ENCODE measurements at regions not wholly inside any gene's neighbourhood (a gene's known extent, or its start where the extent isn't known, plus 50 kb on each side); places are given as distances from the start of the nearest gene placed in this dataset.

DNA sequence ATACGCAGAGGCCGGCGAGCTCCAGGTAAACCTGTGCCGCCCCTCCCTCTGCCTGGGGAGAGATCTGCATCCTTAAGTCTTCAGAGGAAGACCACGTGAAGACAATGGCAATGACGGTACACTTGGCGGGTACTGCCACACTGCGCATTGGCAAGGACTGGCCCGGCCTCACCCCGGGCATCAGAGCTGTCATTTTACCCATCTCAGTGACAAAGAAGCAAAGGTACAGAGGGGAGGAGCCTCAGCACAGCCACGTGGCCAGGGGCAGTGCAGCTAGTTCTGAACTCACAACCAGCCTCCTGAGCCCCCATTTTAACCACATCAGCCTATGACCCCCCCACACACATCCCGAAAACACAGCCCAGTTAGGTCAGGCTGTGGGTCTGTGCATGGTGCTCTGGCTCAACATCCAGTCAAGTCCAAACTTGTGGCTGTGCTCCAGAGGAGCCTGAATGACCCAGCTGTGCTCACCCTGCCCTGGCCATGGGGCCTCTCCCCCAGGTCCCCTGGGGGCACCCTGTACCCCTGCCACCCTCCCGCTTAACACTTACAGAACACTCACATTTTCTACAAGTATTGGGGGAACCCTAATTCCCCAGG, 80.6 kb downstream of the C16orf95 start:
- DNase-seq (ENCODE audit: low spot score) = no peak
- no peak for FAIRE-seq

DNA sequence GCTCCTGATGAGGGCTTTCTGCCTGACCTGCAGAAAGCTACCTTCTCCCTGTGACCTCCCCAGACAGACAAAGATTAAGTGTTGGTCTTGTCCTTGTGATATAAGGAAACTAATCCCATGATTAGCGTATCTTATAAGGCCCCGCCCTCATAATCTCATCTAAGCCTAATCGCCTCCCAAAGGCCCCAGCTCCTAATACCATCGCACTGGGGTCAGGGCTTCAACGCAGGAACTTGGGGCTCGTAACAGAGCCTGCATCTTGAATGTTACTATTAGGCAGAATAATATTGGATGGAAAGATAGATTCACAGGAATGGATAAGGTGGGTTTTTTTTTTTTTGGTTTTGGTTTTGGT, 78.9 kb downstream of the C16orf95 start:
- DNase-seq (ENCODE audit: low spot score) = no peak
- FAIRE-seq = no peak

DNA sequence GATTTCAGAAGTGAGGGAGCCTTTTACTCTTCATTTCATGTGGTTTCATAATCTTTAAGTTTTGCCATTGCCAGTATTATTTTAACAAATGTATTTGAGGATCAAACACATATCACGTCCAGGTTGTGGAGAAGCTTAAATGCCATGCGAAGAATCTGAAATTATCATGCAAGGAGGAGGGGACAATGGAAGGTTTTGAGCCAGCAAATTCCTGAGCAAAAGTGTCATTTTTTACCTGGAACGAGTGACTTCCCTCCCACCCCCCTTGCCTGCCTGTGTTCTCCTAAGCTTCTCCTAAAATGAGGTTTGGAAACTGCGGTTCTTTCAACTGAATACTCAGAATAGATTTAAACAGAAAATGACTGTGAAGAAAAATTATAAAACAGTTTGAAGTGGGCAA, 77.6 kb downstream of the C16orf95 start:
- FAIRE-seq (no peak), DNase-seq (ENCODE audit: low spot score) (no peak)

DNA sequence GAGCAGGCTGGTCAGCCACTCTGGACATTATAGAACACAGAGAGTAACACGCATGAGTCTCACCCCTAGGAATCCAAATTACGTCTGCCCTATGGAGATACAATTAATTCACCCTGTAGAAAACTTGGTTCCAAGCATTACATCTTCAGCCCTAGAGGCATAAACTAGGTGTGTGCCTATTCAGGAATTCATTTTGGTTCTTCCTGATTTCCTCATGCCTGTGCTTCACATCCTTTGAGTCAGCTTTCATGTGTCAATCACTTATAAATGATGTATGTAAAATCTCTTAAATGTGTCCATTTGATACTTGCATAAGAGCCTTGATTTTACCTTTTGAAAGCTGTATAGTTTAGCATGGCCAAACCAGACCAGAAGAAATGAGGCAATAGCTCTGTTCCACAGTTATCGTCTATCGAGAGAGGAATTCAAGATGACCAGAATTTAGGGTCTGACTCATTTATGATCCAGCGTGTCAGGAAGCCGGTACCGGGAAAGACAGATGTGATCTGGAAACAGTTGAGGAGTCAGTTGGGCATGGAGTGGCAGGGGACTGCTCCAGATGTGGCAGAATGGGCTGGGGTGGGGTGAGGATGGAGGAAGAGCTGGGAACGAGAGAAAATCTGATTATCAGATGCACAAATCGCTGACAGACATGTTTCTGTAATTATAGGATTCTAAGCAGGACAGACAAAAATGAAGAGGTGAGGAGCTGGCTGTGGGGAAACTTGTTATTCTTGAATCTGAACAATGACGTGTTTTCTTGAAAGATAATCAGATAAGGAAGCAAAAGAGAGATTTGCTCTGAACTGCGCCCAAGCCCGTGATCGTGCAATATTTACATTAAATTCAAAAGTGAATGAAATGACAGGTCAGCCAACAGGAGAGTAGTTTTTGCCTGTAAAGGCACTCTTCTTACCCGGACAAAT, 76.7 kb downstream of the C16orf95 start:
- no peak for DNase-seq (ENCODE audit: low spot score)
- FAIRE-seq = no peak

DNA sequence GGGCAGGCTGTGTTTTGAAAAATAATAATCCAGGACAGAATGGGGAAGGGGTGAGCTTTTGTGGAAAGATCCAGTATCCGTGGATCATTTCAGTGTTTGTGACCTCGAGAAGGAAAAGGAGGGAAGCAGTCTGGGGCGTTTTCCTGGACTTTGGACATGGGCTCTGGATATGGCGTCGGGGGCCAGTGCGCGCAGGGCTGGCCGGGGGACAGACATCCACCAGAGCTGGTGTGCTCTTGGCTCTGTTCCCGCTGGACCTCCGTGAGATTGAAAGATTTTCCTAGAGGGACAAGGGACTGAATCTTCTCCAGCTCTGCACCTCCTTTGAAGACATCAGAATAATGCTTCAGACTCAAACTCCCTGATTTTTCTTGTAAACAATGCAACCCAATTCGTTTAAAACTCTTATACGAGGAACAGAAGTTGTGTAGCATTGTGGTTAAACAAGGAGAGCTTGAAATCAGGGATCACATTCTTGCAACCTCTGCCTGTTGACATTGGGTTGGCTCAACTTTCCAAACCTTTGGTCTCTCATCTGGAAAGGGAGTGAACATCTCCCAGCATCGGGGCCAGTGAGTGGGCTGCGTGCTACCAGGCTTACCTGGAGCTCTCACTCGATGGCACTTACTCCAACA, 75.9 kb downstream of the C16orf95 start:
- FAIRE-seq (no peak), DNase-seq (ENCODE audit: low spot score) (no peak)

DNA sequence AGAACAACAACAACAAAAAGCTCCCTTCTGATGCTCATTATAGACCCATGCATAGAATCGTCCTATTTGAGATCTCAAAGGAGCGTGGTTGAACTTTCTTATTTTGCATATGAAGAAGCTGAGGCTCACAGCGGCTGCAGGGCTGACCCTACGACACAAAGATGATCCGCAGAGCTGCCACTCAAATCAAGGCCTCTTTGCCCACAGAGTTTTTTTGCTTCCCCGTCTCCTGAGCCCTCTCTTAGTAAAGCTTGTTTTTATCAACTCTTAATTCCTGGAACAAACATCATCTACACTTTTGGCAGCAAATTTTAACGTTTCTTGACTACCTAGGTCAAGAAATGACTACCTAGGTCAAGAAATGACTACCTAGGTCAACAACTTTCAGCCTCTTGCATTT, 73.7 kb downstream of the C16orf95 start:
- DNase-seq (ENCODE audit: low spot score) (no peak), FAIRE-seq (no peak)

DNA sequence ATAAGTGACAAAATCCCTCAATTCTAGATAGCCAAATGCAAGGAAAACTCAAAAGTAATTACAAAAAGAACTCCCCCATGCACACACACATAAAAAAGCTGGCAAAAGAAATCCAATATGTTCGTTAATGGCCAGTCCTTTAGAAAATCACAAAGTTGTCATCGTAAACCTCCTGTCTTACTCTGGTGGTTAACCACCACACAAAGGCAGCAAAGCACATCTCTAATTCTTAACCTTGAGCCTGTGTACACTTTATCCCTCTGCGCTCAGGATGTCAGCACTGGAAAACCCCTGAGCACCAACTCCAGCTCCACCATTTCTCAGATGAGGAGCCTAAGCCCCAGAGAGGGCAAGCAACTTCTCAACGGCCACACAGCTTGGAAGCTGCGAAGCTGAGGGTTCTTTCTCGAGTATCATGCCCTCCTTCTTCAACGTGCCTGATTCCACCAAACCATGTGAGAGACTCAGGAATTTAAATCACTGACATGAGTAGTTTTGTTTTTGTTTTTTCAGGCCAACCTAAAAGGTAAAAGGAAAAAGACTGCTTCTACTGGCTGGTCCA, 72.5 kb downstream of the C16orf95 start:
- no peak for DNase-seq (ENCODE audit: low spot score)
- no peak for FAIRE-seq

DNA sequence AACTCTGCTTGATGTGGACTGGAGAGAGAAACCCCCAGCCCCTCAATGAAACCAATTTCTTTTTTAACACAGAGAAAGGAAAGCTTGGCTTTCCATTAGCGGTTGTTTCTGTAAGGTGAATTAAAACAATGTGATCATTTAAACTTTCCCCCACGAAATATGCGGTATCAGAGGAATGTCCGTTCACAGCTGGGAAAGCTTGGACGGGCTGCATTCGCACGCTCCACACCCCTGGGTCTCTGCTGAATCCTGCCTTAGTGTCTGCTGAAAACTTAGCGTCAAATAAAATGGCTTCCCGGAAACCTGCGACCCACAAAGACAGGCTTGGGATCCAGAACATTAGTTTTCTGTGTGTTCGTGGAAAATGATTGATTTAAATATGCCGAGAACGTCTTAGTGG, 71.7 kb downstream of the C16orf95 start:
- DNase-seq (ENCODE audit: low spot score) = no peak
- no peak for FAIRE-seq

DNA sequence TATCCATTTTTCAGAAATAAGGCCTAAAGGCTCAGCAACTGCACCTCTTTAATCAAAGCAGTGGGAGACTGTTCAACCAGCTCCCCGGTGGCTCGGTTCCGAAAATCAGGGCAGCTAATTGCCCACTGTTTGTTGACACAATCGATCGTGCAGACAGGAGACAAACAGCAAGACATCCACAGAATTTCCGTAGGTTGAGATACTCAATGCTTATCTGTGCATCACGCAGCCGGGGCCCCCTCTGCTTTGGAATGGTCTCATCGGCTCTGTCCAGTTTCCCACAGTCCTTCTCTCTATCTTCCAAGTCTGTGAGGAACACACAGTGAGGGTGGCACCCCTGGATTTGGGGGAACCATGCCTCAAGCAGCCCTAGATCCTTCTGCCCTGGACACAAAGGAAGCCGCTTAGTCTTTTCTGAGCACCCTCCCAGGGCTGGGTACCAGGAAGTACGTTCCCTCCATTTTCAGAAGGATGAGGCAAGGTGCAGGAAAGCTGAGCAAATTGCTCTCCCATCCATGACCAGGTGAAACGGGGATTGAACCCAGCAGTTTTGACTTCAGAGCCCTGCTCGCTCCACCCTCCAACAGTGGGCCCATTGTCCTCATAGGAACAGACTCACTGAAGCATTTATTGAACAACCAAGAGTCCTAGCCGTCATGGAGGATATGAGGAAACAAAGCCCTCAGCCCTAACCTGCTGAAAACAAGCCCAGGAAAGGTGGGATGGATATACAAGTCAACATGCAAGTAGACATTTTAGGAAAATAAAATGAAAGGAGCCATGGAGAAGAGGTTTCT, 70.7 kb downstream of the C16orf95 start:
- FAIRE-seq = no peak
- DNase-seq (ENCODE audit: low spot score) = no peak

DNA sequence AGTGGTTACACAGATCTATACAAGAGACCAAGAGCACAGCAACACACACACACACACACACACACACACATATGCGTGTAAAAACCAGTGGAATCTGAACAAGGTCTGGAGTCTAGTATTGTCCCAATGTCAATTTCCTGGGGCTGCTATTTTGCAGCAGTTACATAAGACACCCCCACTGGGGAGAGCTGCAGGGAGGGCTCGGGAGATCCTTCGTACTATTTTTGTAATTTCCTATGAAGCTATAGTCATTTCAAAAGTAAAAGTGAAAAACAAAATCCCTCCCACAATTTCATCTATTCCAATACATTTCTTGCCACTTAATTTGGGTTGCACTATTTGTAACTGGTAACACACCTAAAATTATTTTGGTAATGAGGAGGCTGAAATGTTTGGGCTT, 68.5 kb downstream of the C16orf95 start:
- FAIRE-seq (no peak), DNase-seq (ENCODE audit: low spot score) (no peak)

DNA sequence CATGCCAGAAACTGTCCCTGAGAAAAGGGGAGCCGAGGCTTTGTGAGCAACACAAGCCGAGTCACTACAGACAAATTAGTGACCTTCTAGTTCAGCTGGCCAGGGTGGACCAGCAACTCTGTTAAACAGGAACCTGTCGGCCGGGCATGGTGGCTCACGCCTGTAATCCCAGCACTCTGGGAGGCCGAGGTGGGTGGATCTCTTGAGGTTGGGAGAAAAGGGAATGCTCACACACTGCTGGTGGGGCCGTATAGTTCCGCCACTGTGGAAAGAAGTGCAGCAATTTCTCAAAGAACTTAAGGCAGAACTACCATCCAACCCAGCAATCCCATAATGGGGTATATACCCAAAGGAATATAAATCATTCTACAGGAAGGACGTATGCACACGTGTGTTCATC, 67.8 kb downstream of the C16orf95 start:
- DNase-seq (ENCODE audit: low spot score) (no peak), FAIRE-seq (no peak)

DNA sequence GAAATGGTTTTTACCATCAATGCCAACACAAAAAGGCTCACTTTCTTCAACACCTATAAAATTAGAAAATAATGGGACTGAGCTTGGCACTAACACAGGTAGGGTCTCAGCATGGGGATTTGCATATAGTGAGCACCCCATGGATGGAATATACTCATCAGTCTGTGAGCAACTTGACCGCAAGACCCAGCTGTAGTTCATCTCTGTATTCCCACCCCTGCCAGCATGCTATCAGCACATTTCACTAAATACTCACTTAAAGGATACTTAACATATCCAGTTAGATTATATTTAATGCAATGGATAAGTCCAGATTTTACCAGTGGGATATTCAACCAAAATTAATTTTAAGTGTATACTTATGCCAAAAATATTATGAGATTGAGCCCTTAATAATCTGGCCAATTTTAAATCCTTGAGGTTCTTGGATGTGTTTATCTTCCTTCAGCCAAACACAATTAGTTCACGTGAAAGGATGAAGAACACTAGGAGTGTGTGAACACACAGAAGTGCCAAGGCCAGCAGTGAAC, 66.7 kb downstream of the C16orf95 start:
- FAIRE-seq (no peak), DNase-seq (ENCODE audit: low spot score) (no peak)

DNA sequence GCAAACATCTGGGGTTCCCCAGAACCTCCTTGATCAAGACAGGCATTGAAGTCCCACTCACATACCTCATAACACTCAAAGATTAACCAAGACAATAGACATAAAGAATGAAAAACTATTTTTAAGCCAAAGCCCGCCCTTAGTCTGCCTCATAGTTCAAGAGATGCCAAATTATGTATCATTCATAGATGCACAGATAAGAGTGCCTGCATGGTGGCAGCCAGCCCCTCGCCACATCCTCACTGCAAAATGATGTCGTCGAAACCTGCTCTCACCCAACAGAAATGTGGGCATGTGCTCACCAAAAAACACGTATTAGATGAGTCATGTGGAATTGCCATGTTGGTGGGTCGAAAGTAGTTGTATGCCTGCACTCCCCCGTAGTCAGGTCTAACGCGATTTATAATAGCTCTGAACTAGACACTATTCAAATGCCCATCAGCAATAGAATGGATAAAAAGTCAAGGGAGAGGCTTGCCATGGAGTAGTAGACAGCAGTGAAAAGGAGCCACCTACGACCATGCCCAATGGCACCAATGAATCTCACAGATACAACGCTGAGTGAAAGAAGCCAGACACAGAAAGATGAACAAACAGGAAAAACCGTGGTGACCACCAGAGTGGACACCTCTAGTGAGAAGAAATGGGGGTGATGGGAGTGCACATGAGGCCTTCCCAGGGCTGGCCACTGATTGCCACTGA, 64.8 kb downstream of the C16orf95 start:
- FAIRE-seq = no peak
- DNase-seq (ENCODE audit: low spot score) = peak; percentile 40
